Non-pigmented ciliary epithelial cell (primary cell): ENCODE measurements at regions not wholly inside any gene's neighbourhood (a gene's known extent, or its start where the extent isn't known, plus 50 kb on each side); places are given as distances from the start of the nearest gene placed in this dataset.
"Not testable (repeated sequence)": the region's sequence is repeated elsewhere in the genome, so short reads cannot be mapped to it uniquely, and the experiment has no call there.

ENCODE experiments used
- DNase-seq: peaks from one replicate; pipeline ENCODE4 v3.0.0-alpha.2; 2010; ENCODE audit warnings: low read depth

DNA sequence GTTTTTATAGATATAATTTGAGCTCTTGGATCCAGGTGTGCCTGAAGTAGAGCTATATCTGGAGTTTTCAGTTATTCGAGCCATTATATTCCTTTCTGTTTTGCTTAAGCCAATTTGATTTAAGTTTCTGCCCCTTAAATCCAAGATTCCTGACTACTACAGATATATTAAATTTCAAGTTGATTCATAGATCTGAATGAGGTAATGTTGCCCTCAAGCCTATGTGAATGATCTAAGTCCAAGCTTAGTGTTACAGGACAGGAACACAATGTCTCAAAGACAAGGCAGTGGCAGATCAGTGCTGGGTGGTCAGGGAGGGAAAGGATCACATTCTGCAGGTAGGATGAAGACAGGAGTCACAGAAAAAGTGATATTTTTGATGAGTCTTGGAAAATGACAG is 75.7 kb upstream of the CTBP2 start:
- no peak for DNase-seq

DNA sequence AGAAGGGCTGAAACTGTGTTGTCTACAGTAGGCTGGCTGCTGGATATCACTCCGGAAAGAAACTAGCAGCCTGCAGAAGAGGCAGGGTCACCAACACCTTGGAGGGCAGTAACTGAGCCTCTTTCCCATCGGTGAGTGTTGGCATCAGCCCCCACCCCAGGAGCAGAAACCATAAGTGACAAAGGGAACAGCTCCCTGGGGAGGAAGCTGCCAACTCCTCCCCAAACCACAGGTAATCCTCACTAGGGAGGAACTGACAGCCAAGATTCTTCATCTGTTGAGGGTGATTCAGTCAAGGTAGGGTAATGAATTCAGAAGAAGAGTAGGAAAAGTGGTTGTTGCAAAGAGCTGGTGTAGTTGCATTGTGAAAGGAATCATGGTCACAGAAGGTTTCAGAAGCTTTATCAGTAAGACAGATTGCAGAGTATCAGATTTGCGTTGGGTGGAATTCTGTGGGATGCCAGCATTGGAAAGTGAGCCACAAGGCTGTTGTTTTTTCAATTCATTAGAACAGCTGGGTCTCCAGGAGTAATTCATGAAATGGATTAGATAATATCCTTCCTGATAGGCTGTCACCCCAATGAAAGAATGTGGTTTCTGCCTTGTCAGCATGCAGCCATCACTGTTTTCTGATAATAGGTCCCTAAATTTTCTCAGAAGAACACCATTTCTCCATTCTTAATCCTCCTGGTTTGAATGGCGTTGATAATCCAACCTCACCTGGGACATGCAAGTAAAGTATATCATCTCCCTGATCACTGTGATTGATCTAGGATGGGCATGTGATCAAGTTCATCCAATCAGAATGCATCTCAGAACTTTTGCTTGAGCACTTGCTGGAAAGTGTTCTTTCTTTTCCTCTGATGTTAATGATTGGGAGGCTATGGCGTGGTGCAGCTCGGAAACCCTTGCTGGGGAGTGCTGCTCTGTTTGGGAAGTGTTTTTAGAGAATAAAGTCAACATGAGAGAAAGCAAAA is 75.0 kb upstream of the CTBP2 start:
- DNase-seq = no peak

DNA sequence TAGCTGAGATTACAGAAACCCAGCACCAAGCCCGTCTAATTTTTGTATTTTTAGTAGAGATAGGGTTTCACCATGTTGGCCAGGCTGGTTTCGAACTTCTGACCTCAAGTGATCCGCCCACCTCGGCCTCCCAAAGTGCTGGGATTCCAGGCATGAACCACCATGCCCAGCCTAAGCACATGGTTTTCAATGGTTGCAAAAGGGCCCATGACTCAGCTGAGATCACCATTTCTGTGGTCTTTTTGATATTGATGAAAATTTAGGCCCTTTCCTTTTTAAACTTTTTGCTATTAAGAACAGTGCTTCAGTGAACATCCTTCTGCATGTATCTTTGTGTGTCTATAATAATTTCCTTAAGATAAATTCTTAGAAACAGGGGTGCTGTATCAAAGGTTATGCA is 74.2 kb upstream of the CTBP2 start:
- DNase-seq = not testable (repeated sequence)

DNA sequence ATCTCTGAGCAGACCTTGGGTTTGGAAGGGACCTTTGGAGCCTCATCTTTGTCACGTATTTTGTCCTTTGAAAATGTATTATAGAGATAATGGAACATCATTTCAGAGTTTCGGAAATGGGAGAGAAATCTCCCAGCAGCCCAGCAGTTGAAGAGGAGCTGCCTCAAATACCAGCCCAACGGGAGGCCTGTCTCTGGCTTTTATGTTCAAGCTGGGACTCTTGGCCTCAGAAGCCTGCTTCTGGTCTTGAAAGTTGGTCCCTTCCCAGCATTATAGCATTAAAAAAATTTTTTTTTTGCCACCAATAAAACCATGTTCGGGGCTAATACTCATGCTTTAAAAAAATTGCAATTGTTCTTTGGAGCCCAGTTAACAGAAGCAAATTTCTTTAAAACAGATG is 73.4 kb upstream of the CTBP2 start:
- DNase-seq = no peak

DNA sequence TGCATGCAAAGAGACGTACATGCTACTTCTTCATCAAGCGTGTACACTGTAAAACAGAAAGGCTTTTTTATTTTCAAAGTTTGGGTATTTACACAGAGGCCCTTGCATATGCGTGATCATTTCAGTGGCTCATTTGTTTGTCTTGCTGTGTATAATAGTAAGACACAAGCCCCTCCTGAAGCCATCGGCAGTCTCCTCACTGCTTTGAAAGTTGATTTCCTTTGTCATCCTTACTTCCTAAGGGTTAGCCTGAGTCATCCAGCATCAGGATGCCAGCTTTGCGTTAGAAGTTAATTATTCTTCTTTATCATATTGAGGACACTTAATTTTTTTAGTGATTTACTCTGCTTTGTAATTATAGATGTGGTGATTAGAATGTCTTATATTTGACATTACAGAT is 72.5 kb upstream of the CTBP2 start:
- DNase-seq = no peak

DNA sequence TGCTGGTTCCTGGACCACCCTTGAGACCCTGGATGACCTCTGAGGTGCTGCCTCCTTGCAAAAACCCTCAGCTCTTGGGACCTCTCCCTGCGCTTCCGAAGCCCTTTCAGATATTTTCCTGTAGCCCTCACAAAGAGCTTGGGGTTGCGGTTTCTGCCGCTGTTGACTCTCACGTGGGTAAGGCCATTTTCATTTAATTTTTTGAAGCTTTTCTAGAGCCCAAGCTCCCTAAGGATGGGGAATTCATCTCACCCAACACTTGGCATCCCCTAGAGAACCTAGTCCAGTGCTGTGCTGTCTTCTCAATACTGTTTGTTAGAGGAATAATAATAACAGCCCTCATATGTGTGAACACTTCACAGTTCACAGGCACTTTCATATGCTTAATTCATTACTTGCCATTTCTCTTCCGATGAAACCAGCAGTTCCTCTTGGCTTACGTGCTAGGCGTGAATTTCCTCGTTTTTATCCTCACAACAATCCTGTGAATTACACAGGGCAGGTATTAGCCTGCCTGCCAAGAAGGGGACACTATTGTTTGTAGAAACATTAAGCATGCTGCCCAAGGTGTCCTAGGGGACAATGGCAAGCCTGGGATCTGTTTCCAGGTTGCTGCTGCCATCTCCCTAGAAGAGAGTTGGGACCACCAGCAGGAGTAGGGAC is 71.6 kb upstream of the CTBP2 start:
- no peak for DNase-seq

DNA sequence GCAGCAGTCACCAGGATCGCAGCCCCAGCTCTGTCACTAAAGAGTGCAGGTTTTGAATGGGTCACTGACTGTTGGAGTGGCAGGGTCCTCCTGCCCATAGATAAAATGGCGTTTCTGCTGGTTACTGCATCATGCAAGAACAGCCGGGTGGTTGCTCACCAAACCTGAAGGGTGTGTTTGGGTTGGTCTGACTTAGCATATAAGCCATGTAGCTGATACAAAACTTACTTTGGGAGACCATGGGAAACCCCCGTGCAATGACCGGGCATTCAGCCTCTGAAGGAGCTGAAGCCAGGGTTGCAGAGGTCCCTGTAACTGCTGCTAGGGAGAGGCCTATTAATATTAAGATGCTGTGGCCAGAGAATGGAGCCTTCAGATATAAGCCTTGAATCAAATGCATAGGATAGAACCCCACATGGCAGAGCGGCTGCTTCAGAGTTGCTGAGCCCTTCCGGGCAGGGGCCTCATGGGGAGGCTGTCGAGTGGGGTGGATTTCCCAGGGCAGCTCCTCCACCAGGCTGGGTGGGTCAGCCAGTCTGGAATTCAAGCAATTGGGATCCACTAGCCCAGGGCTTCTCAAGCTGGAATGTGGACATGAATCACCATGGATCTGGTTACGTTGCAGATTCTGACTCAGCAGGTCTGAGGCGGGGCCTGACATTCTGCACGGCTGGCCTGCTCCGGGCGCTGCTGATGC is 70.9 kb upstream of the CTBP2 start:
- DNase-seq = peak; percentile 94

DNA sequence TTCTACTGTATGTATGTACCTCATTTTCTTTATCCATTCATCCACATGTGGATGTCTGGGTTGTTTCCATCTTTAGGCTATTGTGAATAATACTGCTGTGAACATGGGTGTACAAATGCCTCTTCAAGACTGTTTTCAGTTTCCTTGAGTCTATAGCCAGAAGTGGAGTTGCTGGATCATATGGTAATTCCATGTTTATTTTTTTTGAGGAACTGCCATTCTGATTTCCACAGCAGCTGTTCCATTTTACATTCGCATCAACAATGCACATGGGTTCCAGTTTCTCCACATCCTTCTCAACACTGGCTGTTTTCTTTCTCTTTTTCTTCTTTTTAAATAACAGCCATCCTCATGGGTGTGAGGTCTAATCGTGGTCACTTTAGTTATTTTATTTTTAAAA is 69.9 kb upstream of the CTBP2 start:
- DNase-seq = no peak

DNA sequence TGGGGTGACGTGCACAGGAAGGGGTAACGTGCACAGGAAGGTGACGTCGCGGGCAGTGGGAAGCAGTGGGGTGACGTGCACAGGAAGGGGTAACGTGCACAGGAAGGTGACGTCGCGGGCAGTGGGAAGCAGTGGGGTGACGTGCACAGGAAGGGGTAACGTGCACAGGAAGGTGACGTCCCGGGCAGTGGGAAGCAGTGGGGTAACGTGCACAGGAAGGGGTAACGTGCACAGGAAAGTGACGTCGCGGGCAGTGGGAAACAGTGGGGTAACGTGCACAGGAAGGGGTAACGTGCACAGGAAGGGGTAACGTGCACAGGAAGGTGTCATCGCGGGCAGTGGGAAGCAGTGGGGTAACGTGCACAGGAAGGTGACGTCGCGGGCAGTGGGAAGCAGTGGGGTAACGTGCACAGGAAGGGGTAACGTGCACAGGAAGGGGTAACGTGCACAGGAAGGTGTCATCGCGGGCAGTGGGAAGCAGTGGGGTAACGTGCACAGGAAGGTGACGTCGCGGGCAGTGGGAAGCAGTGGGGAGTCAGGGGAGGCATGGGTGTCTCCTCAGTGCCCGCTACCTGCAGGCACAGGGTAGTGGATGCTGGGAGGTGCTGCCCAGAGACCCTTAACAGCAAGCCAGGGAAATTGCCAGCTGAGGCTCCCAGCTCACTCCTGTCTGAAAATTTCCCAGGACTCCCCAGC is 68.0 kb upstream of the CTBP2 start:
- not testable (repeated sequence) for DNase-seq

DNA sequence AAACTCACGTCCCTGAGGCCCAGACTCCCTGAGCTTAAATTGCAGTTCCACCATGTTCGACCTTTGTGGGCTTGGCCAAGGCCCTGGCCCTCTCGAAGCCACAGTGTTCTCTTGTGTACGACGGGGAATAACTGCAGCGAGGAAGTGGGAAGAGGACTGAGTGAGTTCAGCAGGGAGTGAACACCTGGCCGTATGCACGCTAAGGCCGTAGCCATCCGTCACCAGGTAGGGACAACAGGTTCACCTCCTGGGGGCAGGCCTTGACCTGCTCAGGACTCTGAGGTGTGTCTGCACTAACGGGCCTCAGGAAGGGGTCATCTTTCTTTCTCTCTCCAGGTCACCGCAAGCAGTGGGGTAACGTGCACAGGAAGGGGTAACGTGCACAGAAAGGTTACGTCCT is 67.2 kb upstream of the CTBP2 start:
- DNase-seq = no peak

DNA sequence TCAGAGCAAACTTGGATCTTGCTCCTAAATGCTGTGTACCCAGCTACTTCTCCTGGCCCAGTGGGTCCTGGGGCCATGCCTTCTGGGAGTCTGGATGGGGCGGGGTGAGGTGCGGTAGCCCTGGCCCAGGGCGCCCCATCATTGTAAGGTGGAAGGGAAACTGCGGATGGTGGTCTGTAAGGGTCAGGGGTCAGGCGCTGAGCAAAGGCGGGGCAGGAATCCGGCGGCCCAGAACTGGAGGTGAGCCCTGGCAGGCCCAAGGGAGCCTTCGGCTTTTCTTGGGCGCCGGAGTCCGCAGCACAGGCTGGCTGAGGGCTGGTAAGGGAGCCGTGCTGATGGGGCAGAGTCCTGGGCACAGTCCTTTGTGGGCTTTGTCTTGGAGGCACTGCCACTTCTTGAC is 66.5 kb upstream of the CTBP2 start:
- no peak for DNase-seq

DNA sequence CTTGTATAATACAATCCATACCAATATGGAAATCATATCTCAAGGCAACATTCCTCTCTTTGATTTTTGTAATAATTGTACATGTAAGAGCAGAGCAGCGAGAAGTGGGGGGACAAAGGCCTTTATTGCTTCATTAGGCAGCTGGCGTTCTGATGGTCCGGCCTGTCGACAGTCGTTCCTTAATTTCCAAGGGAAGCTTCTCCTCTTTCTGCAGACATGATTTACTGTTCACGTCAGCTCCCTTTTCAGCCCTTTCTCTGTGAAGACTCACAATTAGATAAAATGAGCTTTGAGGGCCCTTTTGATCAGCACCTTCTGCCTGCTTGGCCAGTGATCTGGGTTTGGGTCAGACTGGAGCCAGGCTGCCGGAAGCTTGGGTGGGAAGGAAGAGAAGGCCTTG is 65.6 kb upstream of the CTBP2 start:
- DNase-seq = no peak

DNA sequence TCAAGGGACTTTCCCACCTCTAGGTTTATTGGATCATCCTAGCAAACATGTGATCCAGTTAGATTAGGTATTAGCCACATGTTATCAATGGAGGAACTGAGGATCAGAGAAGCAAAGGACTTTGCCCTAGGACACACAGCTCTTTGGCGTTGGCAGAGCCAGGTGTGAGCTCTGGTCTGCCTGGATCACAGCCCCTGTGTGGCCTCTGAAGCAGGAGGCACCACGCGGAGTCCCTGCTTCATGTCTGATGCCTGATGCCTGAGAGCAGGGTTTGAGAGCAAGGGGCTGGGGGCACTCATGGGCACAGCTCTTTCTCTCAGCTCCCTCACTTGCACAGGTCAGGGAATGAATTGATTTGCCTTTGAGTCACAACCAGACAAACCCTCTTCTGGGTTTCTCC is 64.7 kb upstream of the CTBP2 start:
- DNase-seq = no peak

DNA sequence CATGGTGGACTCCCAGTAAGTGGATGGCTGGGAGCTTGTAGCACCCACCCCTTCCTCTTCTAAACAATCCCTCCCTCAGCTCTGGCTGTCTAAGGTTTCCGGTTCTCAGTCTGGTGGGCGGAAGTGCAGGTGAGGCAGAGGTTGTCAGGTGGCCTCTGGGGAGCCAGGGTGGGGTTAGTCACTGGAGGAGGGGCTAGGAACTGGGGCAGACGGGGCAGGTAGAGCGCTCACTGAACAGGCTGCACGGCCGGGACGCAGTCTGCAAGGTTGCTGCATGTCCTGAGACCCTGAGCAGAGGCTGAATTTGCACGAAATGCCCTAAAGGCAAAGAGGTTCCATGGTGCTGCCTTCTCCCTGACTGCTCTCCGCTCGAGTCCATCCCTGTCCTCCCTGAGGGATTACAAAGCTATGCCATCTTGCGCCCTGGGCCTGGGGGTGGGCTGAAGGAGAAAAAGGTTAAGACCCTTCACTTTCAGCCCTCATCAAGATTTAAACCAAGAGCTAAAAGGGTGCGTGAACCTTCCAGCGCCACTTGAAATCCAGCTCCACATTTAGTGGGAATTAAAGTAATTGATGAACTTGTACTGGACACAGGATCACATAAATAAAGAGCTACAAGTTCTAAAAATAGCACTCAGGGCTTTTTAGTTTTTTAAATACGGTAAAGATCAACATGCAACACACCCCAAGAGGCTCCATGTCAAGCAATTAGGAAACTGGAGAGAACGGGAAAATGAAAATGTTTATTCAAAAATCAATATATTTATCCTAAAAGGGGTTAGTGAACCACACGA is 62.3 kb upstream of the CTBP2 start:
- DNase-seq = no peak

DNA sequence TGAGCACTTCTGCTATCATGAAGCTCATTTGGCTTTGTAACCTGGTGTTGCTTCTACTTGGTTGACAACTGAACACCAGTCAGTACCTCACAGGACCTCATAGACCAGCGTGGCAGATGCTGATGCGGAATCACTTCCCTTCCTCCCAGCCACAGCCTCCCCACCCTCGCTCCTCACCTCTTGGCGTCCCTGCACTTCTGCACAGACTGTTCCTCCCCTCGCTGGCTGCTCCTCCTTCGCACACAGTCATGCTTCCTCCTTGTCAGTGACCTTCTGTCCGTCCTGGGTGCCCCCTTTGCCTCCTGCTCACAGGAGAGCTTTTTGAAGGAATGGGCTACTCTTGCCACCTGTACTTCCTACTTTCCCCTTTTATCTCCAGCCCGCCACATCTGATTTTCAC is 61.4 kb upstream of the CTBP2 start:
- DNase-seq = no peak

DNA sequence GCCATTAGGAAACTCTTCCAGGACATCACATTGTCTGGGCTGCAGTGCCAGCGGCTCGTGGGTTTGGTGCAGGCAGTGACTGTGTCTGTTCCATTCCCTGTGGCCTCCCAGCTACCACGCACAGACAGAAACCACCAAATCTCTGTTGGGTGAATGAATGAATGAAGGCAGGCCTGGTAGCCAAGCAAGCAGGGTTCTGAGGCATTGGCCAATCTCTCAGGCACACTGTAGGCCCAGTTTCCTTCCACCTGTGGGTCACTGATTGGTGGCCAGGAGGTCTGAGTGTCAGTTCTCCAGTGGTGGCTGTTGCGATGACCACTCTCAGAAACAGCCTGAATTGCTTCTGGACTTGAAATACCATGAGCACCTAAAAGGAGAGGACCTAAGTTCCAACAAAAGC is 59.4 kb upstream of the CTBP2 start:
- no peak for DNase-seq

DNA sequence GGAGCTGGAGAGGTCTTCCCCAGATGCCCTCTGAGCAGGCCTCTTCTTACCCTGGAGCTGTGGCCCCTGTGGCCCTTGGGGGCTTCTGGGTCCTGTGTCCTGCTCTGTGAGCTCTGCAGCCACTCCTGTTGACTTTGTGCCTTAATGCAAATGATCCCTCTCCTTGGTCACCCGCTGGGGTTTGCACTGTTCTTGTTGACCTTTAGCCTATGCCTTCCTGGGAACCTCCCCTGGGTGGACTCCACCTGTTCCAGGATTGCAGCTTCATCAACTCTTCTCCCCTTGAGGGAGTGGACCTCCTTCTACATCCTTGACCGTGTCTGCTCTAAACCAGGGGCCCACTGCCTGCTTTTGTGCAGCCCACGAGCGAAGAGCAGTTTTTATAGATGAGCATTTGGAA is 58.6 kb upstream of the CTBP2 start:
- DNase-seq = no peak

DNA sequence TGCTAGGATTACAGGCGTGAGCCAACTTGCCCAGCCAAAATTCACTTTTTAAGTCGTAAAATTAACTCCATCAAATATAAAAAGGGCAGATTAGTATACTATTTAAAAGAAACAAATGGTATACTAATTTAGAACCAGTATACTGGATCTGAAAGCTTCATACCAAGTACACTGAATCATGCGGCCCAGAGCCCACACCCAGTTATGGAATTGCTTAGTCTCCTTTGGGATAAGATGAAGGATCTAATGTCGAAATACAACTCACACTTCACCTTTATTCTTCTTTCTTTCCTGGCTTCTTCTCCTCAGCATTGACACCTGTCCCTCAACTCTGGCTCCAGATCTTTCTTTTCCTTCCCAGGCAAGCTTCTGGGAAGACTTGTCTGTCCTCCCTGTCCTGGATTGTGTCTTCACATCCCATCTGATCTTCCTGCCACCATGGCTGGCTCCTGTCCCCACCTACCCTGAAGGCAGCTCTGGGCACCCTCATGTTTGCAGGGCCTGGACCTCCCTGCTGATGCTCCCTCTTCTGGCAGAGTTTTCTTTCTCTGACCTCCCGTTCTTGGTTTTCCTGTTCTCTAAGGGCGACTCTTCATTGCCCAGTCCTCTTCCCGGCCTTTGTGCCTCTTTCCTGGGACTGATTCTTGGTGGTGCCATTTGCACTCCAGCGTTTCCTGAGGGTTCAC is 57.8 kb upstream of the CTBP2 start:
- DNase-seq = no peak

DNA sequence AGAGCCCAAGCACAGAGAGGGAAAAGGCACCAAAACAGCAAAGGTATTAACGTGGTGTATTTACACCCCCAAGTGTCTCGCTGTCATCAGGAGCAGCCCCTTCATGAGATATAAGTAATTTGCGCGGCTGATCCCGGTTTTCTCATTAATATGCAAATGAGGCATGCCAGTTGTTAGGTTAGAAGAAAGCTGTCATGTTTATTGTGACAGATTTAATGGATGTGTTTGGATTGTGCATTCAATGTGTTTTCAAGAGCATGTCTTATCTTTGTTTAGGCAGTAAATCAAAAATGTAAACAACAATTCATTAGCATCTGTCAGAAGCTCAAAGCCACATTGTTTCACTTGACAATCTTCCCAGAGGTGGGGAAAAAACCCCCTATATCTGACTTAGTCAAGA is 56.5 kb upstream of the CTBP2 start:
- no peak for DNase-seq

DNA sequence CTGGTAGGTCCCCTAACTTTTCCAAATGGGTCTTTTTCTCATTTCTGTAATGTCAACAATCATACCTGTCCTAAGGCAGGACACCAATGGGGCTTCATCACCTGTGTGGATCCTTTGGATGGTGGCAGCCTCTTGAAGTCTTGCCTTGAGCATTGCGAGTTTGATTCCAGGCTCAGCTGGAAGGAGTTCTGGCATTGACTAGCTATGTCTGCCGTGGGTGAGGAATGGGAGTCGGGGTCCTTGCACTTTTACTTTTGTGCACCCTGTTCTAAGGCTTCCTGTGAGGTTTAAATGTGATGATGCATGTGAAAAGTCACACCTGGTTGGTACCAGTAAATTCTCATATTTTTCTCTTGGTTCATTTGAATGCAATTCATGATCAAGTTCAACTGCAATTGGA is 55.9 kb upstream of the CTBP2 start:
- DNase-seq = no peak

DNA sequence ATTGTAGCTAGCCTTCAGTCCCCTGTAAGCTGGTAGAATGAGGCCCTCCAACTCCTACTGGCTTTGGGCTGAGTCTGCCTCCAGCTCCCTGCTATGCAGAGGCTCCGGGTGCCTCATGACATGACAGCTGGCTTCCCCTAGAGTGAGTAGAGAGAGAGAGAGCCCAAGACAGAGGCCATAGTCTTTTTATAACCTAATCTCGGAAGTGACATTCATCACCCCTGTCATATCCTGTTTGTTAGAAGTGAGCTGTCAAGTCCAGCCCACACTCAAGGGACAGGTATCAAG is 53.9 kb upstream of the CTBP2 start:
- DNase-seq = no peak
